HUES48 (cell line): ENCODE measurements at regions not wholly inside any gene's neighbourhood (a gene's known extent, or its start where the extent isn't known, plus 50 kb on each side); places are given as distances from the start of the nearest gene placed in this dataset.
"Not testable (repeated sequence)": the region's sequence is repeated elsewhere in the genome, so short reads cannot be mapped to it uniquely, and the experiment has no call there.

Experiments
- H3K27ac ChIP-seq: one replicate; pipeline ENCODE4 v1.7.0; 2013; ENCODE audit warnings: low read depth, low read length, inconsistent platforms
- H3K27me3 ChIP-seq: 2 replicates; pipeline ENCODE4 v1.6.1; 2013; ENCODE audit warnings: mild to moderate bottlenecking, low read length; ENCODE audit not compliant: control insufficient read depth, insufficient read depth
- H3K36me3 ChIP-seq: 2 replicates; pipeline ENCODE4 v1.6.1; 2013; ENCODE audit warnings: low read length; ENCODE audit not compliant: control insufficient read depth, insufficient read depth
- H3K4me1 ChIP-seq: 2 replicates; pipeline ENCODE4 v1.6.1; 2013; ENCODE audit warnings: mild to moderate bottlenecking, low read length; ENCODE audit not compliant: control insufficient read depth, insufficient read depth
- H3K4me3 ChIP-seq: 2 replicates; pipeline ENCODE4 v1.5.1; 2013; ENCODE audit warnings: mild to moderate bottlenecking, low read depth, low read length
- H3K9ac ChIP-seq: 2 replicates; pipeline ENCODE4 v1.6.1; 2013; ENCODE audit warnings: mild to moderate bottlenecking, low read depth, low read length, moderate library complexity
- H3K9me3 ChIP-seq: 2 replicates; pipeline ENCODE4 v1.6.1; 2013; ENCODE audit warnings: low read length; ENCODE audit not compliant: control insufficient read depth, insufficient read depth

- Histone ChIP-seq H3K4me3 (no peak overlapping the region), H3K9ac (no peak overlapping the region), H3K9me3 (peaks cover 8% of the 10 kb centered on the region; the same call in 1 of the 2 replicates), H3K27ac (no peak overlapping the region), H3K4me1 (no peaks in the 10 kb centered on the region), H3K27me3 (no peaks in the 10 kb centered on the region), H3K36me3 (no peaks in the 10 kb centered on the region)
These were observed 690.0 kb upstream of the HS3ST1 start for GRCh38 chr4:12118651-12119213.

DNA sequence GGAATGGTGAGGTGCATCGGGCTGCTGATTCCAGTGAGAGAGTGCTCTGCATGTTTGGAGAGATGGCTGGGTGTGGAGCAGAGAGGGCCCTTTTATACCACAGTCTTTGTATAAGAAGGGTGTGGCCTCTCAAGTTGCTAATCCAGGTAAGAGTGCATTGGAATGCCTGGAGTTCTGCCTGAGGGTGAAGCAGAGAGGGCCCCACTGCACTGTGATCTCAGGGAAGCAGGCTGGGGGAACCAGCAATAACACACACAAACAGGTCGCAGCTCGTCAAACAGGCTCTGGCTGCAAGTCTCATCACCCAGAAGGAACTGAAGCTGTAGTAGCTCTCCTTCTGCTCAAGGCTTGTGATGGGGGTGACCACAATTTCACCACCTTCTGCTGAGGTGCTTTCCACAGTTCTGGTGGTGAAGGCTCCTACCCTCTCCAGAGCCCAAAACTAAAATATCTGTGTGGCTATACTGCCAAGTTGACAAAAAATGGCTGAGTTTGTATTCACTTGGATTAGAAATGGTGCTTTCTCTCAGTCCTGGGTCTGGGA lies 687.4 kb upstream of the HS3ST1 start:
- Histone ChIP-seq H3K36me3 (no peaks in the 10 kb centered on the region), H3K4me1 (no peaks in the 10 kb centered on the region), H3K4me3 (no peak overlapping the region), H3K9ac (no peak overlapping the region), H3K27ac (no peak overlapping the region), H3K9me3 (peaks cover 15% of the 10 kb centered on the region; the same call in 1 of the 2 replicates), H3K27me3 (no peaks in the 10 kb centered on the region)

DNA sequence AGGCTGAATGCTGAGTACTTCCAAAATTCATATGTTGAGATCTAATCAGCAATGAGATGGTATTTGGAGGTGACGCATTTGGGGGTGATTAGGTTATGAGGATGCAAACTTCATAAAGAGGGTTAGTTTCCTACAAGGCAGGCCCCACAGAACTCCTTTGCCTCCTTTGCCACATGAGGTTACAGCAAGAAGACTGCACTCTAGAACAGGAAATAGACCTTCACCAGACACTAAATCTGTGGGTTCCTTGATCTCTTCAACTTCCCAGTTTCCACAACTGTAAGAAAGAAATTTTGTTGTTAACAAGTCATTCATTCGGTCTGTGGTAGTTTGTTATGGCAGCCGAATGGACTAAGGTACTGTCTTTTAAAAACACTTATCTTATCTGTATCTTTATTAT lies 681.9 kb upstream of the HS3ST1 start:
- H3K4me1 ChIP-seq: no peaks in the 10 kb centered on the region
- H3K27ac ChIP-seq: no peak overlapping the region
- no peaks in the 10 kb centered on the region for H3K36me3 ChIP-seq
- no peak overlapping the region for H3K4me3 ChIP-seq
- no peak overlapping the region for H3K9ac ChIP-seq
- H3K9me3 ChIP-seq: peaks cover 11% of the 10 kb centered on the region
- no peaks in the 10 kb centered on the region for H3K27me3 ChIP-seq

DNA sequence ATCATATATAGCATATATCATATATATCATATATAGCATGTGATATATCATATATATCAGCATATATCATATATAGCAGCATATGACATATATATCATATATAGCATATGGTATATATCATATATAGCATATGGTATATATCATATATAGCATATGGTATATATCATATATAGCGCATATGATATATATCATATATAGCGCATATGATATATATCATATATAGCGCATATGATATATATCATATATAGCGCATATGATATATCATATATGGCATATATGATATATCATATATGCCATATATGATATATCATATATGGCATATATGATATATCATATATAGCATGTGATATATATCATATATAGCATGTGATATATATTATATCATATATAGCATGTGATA lies 680.4 kb upstream of the HS3ST1 start:
- not testable (repeated sequence) for H3K27ac ChIP-seq, H3K9ac ChIP-seq, H3K4me1 ChIP-seq, H3K4me3 ChIP-seq, H3K36me3 ChIP-seq, H3K27me3 ChIP-seq
- peaks cover 11% of the 10 kb centered on the region for H3K9me3 ChIP-seq

GRCh38 chr4:12105519-12105918 lies 676.8 kb upstream of the HS3ST1 start:
- Histone ChIP-seq H3K9ac (no peak overlapping the region), H3K4me1 (no peaks in the 10 kb centered on the region)

DNA sequence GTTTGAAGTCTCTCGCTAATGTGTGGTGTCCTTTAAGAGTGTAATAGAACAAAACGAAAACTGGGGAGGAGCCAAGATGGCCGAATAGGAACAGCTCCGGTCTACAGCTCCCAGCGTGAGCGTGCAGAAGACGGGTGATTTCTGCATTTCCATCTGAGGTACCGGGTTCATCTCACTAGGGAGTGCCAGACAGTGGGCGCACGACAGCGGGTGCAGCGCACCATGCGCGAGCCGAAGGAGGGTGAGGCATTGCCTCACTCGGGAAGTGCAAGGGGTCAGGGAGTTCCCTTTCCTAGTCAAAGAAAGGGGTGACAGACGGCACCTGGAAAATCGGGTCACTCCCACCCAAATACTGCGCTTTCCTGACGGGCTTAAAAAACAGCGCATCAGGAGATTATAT lies 661.2 kb upstream of the HS3ST1 start:
- not testable (repeated sequence) for H3K9ac ChIP-seq, H3K4me3 ChIP-seq, H3K36me3 ChIP-seq, H3K27ac ChIP-seq, H3K4me1 ChIP-seq, H3K27me3 ChIP-seq, H3K9me3 ChIP-seq

More at GRCh38 chr4:12105519-12105918, 676.8 kb upstream of the HS3ST1 start:
- H3K36me3 ChIP-seq: no peaks in the 10 kb centered on the region
- H3K9me3 ChIP-seq: peaks cover 3% of the 10 kb centered on the region
- H3K27me3 ChIP-seq: no peaks in the 10 kb centered on the region
- H3K27ac ChIP-seq: no peak overlapping the region
- H3K4me3 ChIP-seq: no peak overlapping the region

DNA sequence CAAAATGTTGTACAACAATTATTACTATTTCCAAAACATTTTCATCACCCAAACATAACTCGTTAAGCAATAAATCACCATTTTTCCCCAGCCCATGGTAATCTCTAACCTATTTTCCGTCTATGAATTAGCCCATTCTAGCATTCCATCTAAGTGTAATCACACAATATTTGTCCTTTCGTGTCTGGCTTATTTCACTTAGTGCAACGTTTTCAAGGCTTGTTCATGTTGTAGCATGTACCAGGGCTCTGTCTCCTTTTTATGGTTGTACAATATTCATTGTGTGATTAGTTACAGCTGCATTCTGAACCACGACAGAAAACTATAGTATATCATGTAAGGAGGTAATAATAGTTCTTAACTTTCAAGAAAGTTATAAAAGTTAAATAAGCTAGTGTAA lies 656.0 kb upstream of the HS3ST1 start:
- no peak overlapping the region for H3K27ac ChIP-seq
- H3K4me1 ChIP-seq: no peaks in the 10 kb centered on the region
- H3K9me3 ChIP-seq: 0 out of 2 replicates have a peak, but pooled peaks cover 2% of the 10 kb centered on the region
- no peak overlapping the region for H3K4me3 ChIP-seq
- no peaks in the 10 kb centered on the region for H3K36me3 ChIP-seq
- H3K27me3 ChIP-seq: no peaks in the 10 kb centered on the region
- no peak overlapping the region for H3K9ac ChIP-seq

DNA sequence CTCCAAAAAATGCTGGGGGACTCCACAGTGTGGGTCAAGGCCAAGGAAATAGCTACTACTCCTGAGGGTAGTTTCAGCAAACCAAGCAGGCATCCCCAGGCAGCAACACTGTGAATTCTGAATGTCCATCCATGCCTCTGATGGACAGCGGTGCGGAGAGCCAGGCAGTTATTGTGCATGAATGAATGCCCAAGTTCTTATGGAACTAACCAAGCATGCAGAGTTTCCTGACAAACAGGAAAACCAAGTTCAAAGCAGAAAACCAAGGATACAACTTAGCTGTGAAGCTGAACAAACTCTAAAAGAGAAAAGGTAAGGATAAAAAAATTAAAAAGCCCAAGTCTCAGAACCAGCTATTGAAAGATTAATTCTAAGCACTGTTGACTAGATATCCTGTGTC lies 642.6 kb upstream of the HS3ST1 start:
- Histone ChIP-seq H3K27ac (no peak overlapping the region), H3K4me1 (no peaks in the 10 kb centered on the region)

DNA sequence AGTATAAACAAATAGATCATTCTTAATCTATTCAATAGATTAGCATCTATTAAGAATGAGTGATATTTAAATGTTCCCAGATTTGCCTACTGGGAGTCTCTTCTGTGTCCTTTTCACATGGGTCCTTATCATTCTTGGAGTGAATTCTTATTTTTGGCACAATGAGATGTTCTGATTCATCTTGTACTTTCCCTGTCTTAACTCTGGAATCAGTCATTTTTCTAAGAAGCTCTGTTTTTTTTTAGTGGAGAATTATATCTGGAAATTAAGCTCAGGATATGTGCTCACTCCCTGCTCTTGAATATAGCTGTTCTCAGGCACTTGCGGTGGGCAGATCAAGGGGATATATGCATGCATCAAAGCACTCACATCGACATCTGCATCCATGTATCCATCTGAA lies 625.3 kb upstream of the HS3ST1 start:
- Histone ChIP-seq H3K27me3 (no peaks in the 10 kb centered on the region), H3K27ac (no peak overlapping the region), H3K4me1 (peaks cover 33% of the 10 kb centered on the region), H3K36me3 (no peaks in the 10 kb centered on the region), H3K9ac (no peak overlapping the region), H3K4me3 (no peak overlapping the region), H3K9me3 (0 out of 2 replicates have a peak, but pooled peaks cover 7% of the 10 kb centered on the region)

More for the DNA sequence above, 642.6 kb upstream of the HS3ST1 start:
- H3K27me3 ChIP-seq: no peaks in the 10 kb centered on the region
- no peaks in the 10 kb centered on the region for H3K36me3 ChIP-seq
- no peak overlapping the region for H3K4me3 ChIP-seq
- H3K9me3 ChIP-seq: no peaks in the 10 kb centered on the region
- no peak overlapping the region for H3K9ac ChIP-seq

DNA sequence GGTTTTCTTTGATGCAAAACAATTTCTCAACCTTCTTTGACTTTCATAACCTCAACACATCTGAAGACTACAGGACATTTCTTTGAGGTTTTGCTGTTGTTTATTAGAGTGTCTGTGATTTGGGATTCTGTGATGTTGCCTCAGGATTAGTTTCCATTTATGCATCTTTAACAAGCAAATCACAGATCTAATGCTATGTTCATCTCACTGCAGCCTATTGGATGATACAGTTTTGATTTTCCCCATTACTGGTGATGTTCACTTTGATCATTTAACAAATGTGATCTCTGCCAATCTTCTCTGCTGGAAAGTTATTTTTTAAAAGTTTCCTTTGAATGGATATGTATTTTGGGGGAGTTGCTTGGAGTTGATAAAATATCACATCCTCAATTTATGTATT lies 624.9 kb upstream of the HS3ST1 start:
- Histone ChIP-seq H3K36me3 (no peaks in the 10 kb centered on the region), H3K27me3 (no peaks in the 10 kb centered on the region), H3K27ac (no peak overlapping the region), H3K9ac (no peak overlapping the region), H3K9me3 (0 out of 2 replicates have a peak, but pooled peaks cover 7% of the 10 kb centered on the region), H3K4me1 (peaks cover 29% of the 10 kb centered on the region), H3K4me3 (no peak overlapping the region)

DNA sequence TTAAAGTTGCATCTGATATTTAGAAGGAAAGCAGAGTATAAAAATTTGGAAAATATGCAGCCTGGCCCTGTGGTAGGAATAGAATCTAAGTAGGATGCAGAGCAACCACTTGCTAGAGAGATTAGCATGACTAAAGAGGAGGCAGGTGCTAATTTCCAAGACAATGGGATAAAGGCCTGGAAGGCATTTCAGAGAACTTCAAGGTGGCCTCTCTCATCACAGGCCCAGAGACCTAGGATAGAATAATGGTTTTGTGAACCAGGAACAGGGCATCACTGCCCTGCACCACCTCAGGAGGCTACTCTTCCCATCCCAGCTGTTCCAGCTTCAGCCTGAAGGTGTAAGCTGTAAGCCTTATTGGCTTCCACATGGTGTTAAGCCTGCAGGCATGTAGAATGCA lies 621.7 kb upstream of the HS3ST1 start:
- no peaks in the 10 kb centered on the region for H3K27me3 ChIP-seq
- no peaks in the 10 kb centered on the region for H3K36me3 ChIP-seq
- no peak overlapping the region for H3K9ac ChIP-seq
- H3K4me1 ChIP-seq: peaks cover 15% of the 10 kb centered on the region
- no peak overlapping the region for H3K4me3 ChIP-seq
- H3K9me3 ChIP-seq: 0 out of 2 replicates have a peak, but pooled peaks cover 7% of the 10 kb centered on the region
- peak overlapping the region; percentile 22 for H3K27ac ChIP-seq
